RWPE1 (cell line): ENCODE measurements at regions not wholly inside any gene's neighbourhood (a gene's known extent, or its start where the extent isn't known, plus 50 kb on each side); places are given as distances from the start of the nearest gene placed in this dataset.

ENCODE experiments used
- CTCF ChIA-PET: fragments of 350-600 bp; sonication (Branson Sonifier 250); formaldehyde crosslinking; extraction: SDS; loops from one replicate; lab custom pipeline; 2021; lab: Yijun Ruan, JAX
- POLR2A ChIA-PET: fragments of 400-600 bp; formaldehyde crosslinking; extraction: SDS; loops from one replicate; lab custom pipeline; 2020; ENCODE audit warnings: antibody characterized with exemption; ENCODE audit not compliant: low non-redundant PET; lab: Yijun Ruan, JAX
- DNase-seq: peaks from one replicate; pipeline ENCODE4 v3.0.0; 2012; ENCODE audit warnings: low spot score
- H3K27ac ChIP-seq: fragments of 450-650 bp; 2 replicates; pipeline ENCODE4 v1.5.1; 2017
- CTCF ChIP-seq: fragments of 450-650 bp; conservative IDR thresholded peaks from 2 replicates; pipeline ENCODE4 v1.5.1; 2017; ENCODE audit warnings: low read depth, mild to moderate bottlenecking

- ChIA-PET CTCF (interaction anchor here (0.6 kb wide), 1 partner anchor 44 kb away, joined by 4 read pairs; no protein-coding TSS in a partner anchor), POLR2A (no interaction called here)
- no peak for DNase-seq
- no peak overlapping the region for H3K27ac ChIP-seq
- no peak for TF ChIP-seq CTCF
Measured at GRCh38 chr16:54719624-54720023, 211.0 kb upstream of the IRX5 start.

GRCh38 chr16:54718376-54718775, 212.3 kb upstream of the IRX5 start:
- ChIA-PET CTCF (no interaction called here), POLR2A (no interaction called here)
- TF ChIP-seq CTCF = no peak
- DNase-seq = no peak
- no peak overlapping the region for H3K27ac ChIP-seq

GRCh38 chr16:54715011-54715410, 215.7 kb upstream of the IRX5 start:
- ChIA-PET POLR2A (no interaction called here), CTCF (no interaction called here)
- TF ChIP-seq CTCF = no peak
- H3K27ac ChIP-seq = no peak overlapping the region
- DNase-seq = no peak

GRCh38 chr16:54712866-54713265, 217.8 kb upstream of the IRX5 start:
- H3K27ac ChIP-seq = no peak overlapping the region
- DNase-seq = no peak
- POLR2A ChIA-PET = no interaction called here
- no peak for TF ChIP-seq CTCF
- CTCF ChIA-PET = interaction anchor here (0.6 kb wide), 1 partner anchor 753 kb away, joined by 4 read pairs; no protein-coding TSS in a partner anchor

- POLR2A ChIA-PET = no interaction called here
Measured at GRCh38 chr16:54707813-54708212, 222.9 kb upstream of the IRX5 start.

GRCh38 chr16:54706406-54706805, 224.3 kb upstream of the IRX5 start:
- POLR2A ChIA-PET = no interaction called here
- CTCF ChIA-PET = interaction anchor here (0.6 to 0.7 kb wide), 2 partner anchors 28 to 30 kb away, joined by 3 to 4 read pairs; no protein-coding TSS in a partner anchor
- no peak overlapping the region for H3K27ac ChIP-seq
- DNase-seq = no peak
- TF ChIP-seq CTCF = no peak

More at GRCh38 chr16:54707813-54708212, 222.9 kb upstream of the IRX5 start:
- TF ChIP-seq CTCF = no peak
- H3K27ac ChIP-seq = no peak overlapping the region
- CTCF ChIA-PET = no interaction called here
- no peak for DNase-seq
